ENCODE measurements at regions not wholly inside any gene's neighbourhood (a gene's known extent, or its start where the extent isn't known, plus 50 kb on each side); places are given as distances from the start of the nearest gene placed in this dataset.

DNA sequence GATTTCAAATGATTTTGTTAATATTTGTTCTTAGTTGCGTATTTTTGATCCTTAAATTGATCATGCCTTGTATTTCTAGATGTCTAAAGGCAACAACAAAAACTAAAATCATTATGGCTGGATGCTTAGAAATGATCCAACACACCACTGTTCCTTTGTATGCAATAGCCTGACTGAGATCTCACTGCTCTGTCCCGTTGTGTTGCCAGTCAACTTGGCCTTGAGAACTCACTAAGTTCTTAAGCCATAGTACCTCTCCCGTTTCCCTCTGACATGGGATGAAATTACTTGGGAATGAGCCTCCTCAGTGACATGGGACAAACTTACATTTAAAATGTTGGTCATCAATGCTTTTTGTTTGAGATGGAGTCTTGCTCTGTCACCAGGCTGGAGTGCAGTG is 222.0 kb upstream of the HS6ST1 start:
- TF ChIP-seq, protein P1, sequence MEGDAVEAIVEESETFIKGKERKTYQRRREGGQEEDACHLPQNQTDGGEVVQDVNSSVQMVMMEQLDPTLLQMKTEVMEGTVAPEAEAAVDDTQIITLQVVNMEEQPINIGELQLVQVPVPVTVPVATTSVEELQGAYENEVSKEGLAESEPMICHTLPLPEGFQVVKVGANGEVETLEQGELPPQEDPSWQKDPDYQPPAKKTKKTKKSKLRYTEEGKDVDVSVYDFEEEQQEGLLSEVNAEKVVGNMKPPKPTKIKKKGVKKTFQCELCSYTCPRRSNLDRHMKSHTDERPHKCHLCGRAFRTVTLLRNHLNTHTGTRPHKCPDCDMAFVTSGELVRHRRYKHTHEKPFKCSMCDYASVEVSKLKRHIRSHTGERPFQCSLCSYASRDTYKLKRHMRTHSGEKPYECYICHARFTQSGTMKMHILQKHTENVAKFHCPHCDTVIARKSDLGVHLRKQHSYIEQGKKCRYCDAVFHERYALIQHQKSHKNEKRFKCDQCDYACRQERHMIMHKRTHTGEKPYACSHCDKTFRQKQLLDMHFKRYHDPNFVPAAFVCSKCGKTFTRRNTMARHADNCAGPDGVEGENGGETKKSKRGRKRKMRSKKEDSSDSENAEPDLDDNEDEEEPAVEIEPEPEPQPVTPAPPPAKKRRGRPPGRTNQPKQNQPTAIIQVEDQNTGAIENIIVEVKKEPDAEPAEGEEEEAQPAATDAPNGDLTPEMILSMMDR (IDR thresholded peaks at IDR 0.05), result no peak
- no peak for TF ChIP-seq POLR2A (IDR thresholded peaks at IDR 0.05)

Measured in thyroid gland (tissue), 4 donors.